HG02798 (cell line): ENCODE measurements at regions not wholly inside any gene's neighbourhood (a gene's known extent, or its start where the extent isn't known, plus 50 kb on each side); places are given as distances from the start of the nearest gene placed in this dataset.

Experiments used
- ATAC-seq: cut with Tn5 transposase; IDR thresholded peaks from one replicate; pipeline ENCODE4 v1.9.1; 2021; ENCODE audit warnings: mild to moderate bottlenecking; ENCODE audit not compliant: unreplicated experiment, poor library complexity

- ATAC-seq = peak; percentile 94
Observed at GRCh38 chr3:117997201-117998049, 1037.2 kb downstream of the IGSF11 start.

- peak; percentile 9 for ATAC-seq
Observed at GRCh38 chr3:117998071-117998470, 1036.6 kb downstream of the IGSF11 start.

GRCh38 chr3:118000219-118000618 is 1034.4 kb downstream of the IGSF11 start:
- ATAC-seq = no peak

- no peak for ATAC-seq
Observed at GRCh38 chr3:118001380-118001779, 1033.3 kb downstream of the IGSF11 start.

GRCh38 chr3:118011910-118012309 is 1022.7 kb downstream of the IGSF11 start:
- no peak for ATAC-seq

GRCh38 chr3:118029049-118029448 is 1005.6 kb downstream of the IGSF11 start:
- no peak for ATAC-seq

- no peak for ATAC-seq
Observed at GRCh38 chr3:118036215-118036614, 998.4 kb downstream of the IGSF11 start.

- no peak for ATAC-seq
Observed at GRCh38 chr3:118055381-118055780, 979.3 kb downstream of the IGSF11 start.

GRCh38 chr3:118057086-118057485 is 977.6 kb downstream of the IGSF11 start:
- no peak for ATAC-seq

GRCh38 chr3:118059096-118059495 is 975.5 kb downstream of the IGSF11 start:
- no peak for ATAC-seq

- ATAC-seq = no peak
Observed at GRCh38 chr3:118067439-118067838, 967.2 kb downstream of the IGSF11 start.

GRCh38 chr3:118075873-118076272 is 958.8 kb downstream of the IGSF11 start:
- ATAC-seq = no peak

GRCh38 chr3:118077332-118077731 is 957.3 kb downstream of the IGSF11 start:
- ATAC-seq = no peak

- ATAC-seq = no peak
Observed at GRCh38 chr3:118080889-118081288, 953.8 kb downstream of the IGSF11 start.

- no peak for ATAC-seq
Observed at GRCh38 chr3:118088696-118089095, 946.0 kb downstream of the IGSF11 start.

GRCh38 chr3:118089563-118089962 is 945.1 kb downstream of the IGSF11 start:
- ATAC-seq = no peak

- ATAC-seq = no peak
Observed at GRCh38 chr3:118097226-118097625, 937.4 kb downstream of the IGSF11 start.

- ATAC-seq = no peak
Observed at GRCh38 chr3:118097660-118098059, 937.0 kb downstream of the IGSF11 start.

- ATAC-seq = no peak
Observed at GRCh38 chr3:118098827-118099226, 935.8 kb downstream of the IGSF11 start.

- ATAC-seq = no peak
Observed at GRCh38 chr3:118101891-118102290, 932.8 kb downstream of the IGSF11 start.

- no peak for ATAC-seq
Observed at GRCh38 chr3:118102737-118103136, 931.9 kb downstream of the IGSF11 start.

GRCh38 chr3:118108201-118108600 is 926.4 kb downstream of the IGSF11 start:
- no peak for ATAC-seq
